Loucy (cell line): ENCODE measurements at regions not wholly inside any gene's neighbourhood (a gene's known extent, or its start where the extent isn't known, plus 50 kb on each side); places are given as distances from the start of the nearest gene placed in this dataset.

ENCODE experiments used
- CTCF ChIP-seq: fragments of 200-600 bp; sonication (generic); conservative IDR thresholded peaks from 2 replicates; pipeline ENCODE4 v1.5.1; 2014; ENCODE audit warnings: mild to moderate bottlenecking, antibody characterized with exemption, low read length
- EZH2phosphoT487 ChIP-seq: fragments of 200-600 bp; IDR thresholded peaks from 2 replicates; pipeline ENCODE4 v1.6.1; 2018; ENCODE audit warnings: antibody characterized with exemption, mild to moderate bottlenecking, moderate library complexity, borderline replicate concordance

- no peak for TF ChIP-seq CTCF
- no peak for TF ChIP-seq EZH2phosphoT487
Measured at GRCh38 chr5:57853929-57854697, 371.5 kb upstream of the ACTBL2 start.
